GM18505 (cell line): ENCODE measurements at regions not wholly inside any gene's neighbourhood (a gene's known extent, or its start where the extent isn't known, plus 50 kb on each side); places are given as distances from the start of the nearest gene placed in this dataset.
"Not testable (repeated sequence)": the region's sequence is repeated elsewhere in the genome, so short reads cannot be mapped to it uniquely, and the experiment has no call there.

ENCODE experiments used
- ATAC-seq: cut with Tn5 transposase; IDR thresholded peaks from one replicate; pipeline ENCODE4 v1.9.1; 2021; ENCODE audit not compliant: unreplicated experiment
- POLR2A ChIP-seq: IDR thresholded peaks from 4 replicates; pipeline ENCODE4 v1.6.1; 2011; ENCODE audit warnings: borderline replicate concordance; ENCODE audit not compliant: insufficient read depth, insufficient read length; ENCODE audit errors: extremely low read depth

- no peak for ATAC-seq
- no peak for TF ChIP-seq POLR2A
Measured at GRCh38 chr4:27098034-27098433, 237.4 kb downstream of the STIM2 start.

- ATAC-seq, result no peak
Measured at GRCh38 chr4:27100713-27101112, 240.1 kb downstream of the STIM2 start.

GRCh38 chr4:27101126-27101525 lies 240.5 kb downstream of the STIM2 start:
- no peak for ATAC-seq
- TF ChIP-seq POLR2A, result no peak

More at GRCh38 chr4:27100713-27101112, 240.1 kb downstream of the STIM2 start:
- TF ChIP-seq POLR2A, result no peak

- no peak for ATAC-seq
- TF ChIP-seq POLR2A, result no peak
Measured at GRCh38 chr4:27101561-27101960, 240.9 kb downstream of the STIM2 start.

GRCh38 chr4:27111627-27112026 lies 251.0 kb downstream of the STIM2 start:
- ATAC-seq, result no peak
- no peak for TF ChIP-seq POLR2A

DNA sequence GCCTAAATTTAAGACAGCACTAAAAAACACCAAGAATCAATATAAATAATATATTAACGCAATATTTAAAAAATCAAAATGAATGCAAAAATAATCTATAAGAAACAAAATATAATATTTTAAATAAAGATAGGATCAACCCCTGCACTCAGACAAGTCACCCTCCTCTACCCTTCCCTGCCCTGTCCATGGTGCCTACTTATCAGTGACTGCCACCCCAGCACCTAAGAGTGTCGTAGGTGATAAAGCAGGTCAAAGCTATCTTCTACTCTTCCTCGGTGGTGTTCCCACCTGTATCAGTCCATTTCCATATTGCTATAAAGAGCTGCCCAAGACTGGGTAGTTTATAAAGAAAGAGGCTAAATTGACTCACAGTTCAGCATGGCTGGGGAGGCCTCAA lies 251.9 kb downstream of the STIM2 start:
- ATAC-seq, result no peak
- no peak for TF ChIP-seq POLR2A

GRCh38 chr4:27115221-27115620 lies 254.6 kb downstream of the STIM2 start:
- TF ChIP-seq POLR2A, result no peak
- ATAC-seq, result no peak

GRCh38 chr4:27117453-27117852 lies 256.8 kb downstream of the STIM2 start:
- no peak for TF ChIP-seq POLR2A
- no peak for ATAC-seq

GRCh38 chr4:27119239-27119638 lies 258.6 kb downstream of the STIM2 start:
- ATAC-seq, result no peak
- TF ChIP-seq POLR2A, result no peak

GRCh38 chr4:27121830-27122229 lies 261.2 kb downstream of the STIM2 start:
- no peak for TF ChIP-seq POLR2A
- no peak for ATAC-seq

DNA sequence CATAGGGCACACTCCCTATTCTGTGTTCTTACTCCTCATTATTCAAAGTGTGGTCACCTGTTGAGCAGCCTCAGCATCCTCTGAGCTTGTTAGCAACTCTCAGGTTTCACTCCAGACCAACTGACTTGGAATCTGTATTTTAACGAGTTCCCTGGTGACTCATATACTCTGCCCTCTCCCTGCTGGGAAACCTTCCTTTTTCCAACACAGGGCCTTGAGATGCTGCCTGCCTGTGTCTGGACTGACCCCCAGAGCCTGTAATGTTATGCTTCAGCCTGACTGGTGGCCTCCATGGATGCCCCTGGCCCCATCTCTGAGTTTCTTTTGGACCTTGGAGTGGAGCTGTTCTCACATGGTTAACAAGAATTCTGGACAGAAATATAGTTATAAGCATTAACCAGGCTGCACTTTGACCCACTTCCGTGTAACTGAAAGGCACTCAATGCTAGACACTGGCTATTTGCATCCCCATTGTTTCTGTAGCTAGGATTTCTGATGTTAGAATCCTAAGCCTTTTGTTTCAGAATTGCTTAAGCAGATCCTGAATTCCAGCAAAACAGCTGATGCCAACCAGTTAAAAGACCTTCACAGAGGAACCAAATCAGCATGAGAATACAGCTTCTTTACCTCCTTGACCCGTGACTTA lies 262.6 kb downstream of the STIM2 start:
- no peak for ATAC-seq
- TF ChIP-seq POLR2A, result no peak

GRCh38 chr4:27123769-27124124 lies 263.1 kb downstream of the STIM2 start:
- no peak for TF ChIP-seq POLR2A
- ATAC-seq, result no peak

- ATAC-seq, result not testable (repeated sequence)
Measured at GRCh38 chr4:27126895-27127294, 266.3 kb downstream of the STIM2 start.

DNA sequence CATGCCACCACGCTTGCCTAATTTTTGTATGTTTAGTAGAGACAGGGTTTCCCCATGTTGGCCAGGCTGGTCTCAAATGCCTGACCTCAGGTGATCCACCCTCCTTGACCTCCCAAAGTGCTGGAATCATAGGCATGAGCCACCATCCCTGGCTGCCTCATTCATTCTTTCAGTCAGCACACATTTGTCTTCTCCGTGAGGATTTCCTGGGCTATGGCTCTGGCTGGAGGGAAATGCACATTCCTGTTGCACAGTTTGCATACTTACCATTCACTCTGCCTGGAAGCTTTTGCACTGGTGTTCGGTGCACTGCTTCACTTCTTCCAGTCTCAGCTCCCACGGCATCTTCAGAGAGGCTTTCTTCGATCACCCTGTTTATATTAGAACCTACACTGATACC lies 267.8 kb downstream of the STIM2 start:
- no peak for TF ChIP-seq POLR2A
- ATAC-seq, result no peak

DNA sequence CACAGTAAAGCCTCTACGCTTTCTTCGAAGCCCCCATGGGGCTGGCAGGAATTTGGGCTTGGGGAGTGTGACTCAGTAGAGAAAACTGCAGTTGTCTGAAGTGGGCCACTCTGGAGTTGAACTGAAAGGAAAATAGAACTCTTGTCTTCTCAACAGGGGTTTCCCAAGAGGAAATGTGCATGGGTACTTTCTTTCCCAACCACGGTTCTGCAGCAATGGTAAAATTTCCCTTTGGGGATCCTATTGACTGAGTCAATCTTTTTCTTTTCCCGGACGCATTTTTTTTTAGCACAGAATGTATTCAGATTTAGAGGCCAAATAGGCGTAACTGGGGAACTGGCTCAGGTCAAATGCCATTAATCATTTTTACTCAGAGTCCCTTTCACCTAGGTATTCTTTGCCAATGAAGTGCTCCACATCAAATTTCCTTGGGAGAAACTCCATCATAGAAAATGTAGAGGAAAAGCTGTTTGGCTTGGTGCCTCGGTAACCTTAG lies 269.3 kb downstream of the STIM2 start:
- no peak for ATAC-seq
- TF ChIP-seq POLR2A, result no peak
